Stimulated activated naive B cell treated with anti-CD40 and anti-IgM and Interleukin-4, amounts not matched to agents 10 μg/mL and 1 μg/mL and 100 μg/mL, for 72 hours (primary cell): ENCODE measurements at regions not wholly inside any gene's neighbourhood (a gene's known extent, or its start where the extent isn't known, plus 50 kb on each side); places are given as distances from the start of the nearest gene placed in this dataset.

Experiments
- ATAC-seq, 2 donors: fragments of 150-1000 bp; cut with Tn5 transposase; replicated peaks; 2 replicates each; pipeline ENCODE4 v1.10.0; 2021; ENCODE audit warnings: moderate library complexity in 1 of 2
- DNase-seq: peaks from one replicate; pipeline ENCODE4 v3.0.0; 2021
- H3K27ac Mint-ChIP-seq: one replicate; pipeline ENCODE4 v1.8.0; 2022; ENCODE audit warnings: mild to moderate bottlenecking, mixed read lengths
- H3K27me3 Mint-ChIP-seq, 2 donors: one replicate each; pipeline ENCODE4 v1.8.0; 2022; ENCODE audit warnings: mixed read lengths in 2 of 2
- H3K36me3 Mint-ChIP-seq, 2 donors: one replicate each; pipeline ENCODE4 v1.8.0; 2022; ENCODE audit warnings: mixed read lengths in 2 of 2, mild to moderate bottlenecking in 1 of 2
- H3K4me1 Mint-ChIP-seq, 2 donors: one replicate each; pipeline ENCODE4 v1.8.0; 2022; ENCODE audit warnings: mixed read lengths in 2 of 2, mild to moderate bottlenecking in 1 of 2
- H3K4me3 Mint-ChIP-seq, 2 donors: one replicate each; pipeline ENCODE4 v1.8.0; 2022; ENCODE audit warnings: mild to moderate bottlenecking in 2 of 2, mixed read lengths in 2 of 2, moderate library complexity in 1 of 2
- H3K9me3 Mint-ChIP-seq, 2 donors: one replicate each; pipeline ENCODE4 v1.8.0; 2022; ENCODE audit warnings: mixed read lengths in 2 of 2, mild to moderate bottlenecking in 1 of 2

GRCh38 chr5:121319292-121319691, 532.4 kb upstream of the FTMT start:
- DNase-seq = no peak
- Mint-ChIP-seq H3K9me3 (peaks cover 4 to 14% of the 10 kb centered on the region in 2 donors), H3K36me3 (no peaks in the 10 kb centered on the region), H3K27ac (no peak overlapping the region), H3K4me3 (no peak overlapping the region), H3K4me1 (no peaks in the 10 kb centered on the region), H3K27me3 (no peaks in the 10 kb centered on the region)
- ATAC-seq = no peak

- Mint-ChIP-seq H3K4me1 (no peaks in the 10 kb centered on the region), H3K9me3 (no peaks in the 10 kb centered on the region), H3K36me3 (no peaks in the 10 kb centered on the region), H3K4me3 (no peak overlapping the region), H3K27me3 (no peaks in the 10 kb centered on the region), H3K27ac (no peak overlapping the region)
- DNase-seq (no peak), ATAC-seq (no peak)
These were observed 525.8 kb upstream of the FTMT start for GRCh38 chr5:121325930-121326329.

- H3K27ac Mint-ChIP-seq = no peak overlapping the region
- H3K9me3 Mint-ChIP-seq = no peaks in the 10 kb centered on the region
- ATAC-seq (no peak), DNase-seq (no peak)
- H3K36me3 Mint-ChIP-seq = no peaks in the 10 kb centered on the region
- H3K4me3 Mint-ChIP-seq = no peak overlapping the region
- H3K4me1 Mint-ChIP-seq = no peaks in the 10 kb centered on the region
- no peaks in the 10 kb centered on the region for H3K27me3 Mint-ChIP-seq
These were observed 501.3 kb upstream of the FTMT start for GRCh38 chr5:121350181-121350930.

- H3K4me3 Mint-ChIP-seq = no peak overlapping the region
- no peaks in the 10 kb centered on the region for H3K36me3 Mint-ChIP-seq
- DNase-seq (no peak), ATAC-seq (no peak)
- H3K4me1 Mint-ChIP-seq = no peaks in the 10 kb centered on the region
- H3K27me3 Mint-ChIP-seq = no peaks in the 10 kb centered on the region
- no peaks in the 10 kb centered on the region for H3K9me3 Mint-ChIP-seq
- no peak overlapping the region for H3K27ac Mint-ChIP-seq
These were observed 485.2 kb upstream of the FTMT start for GRCh38 chr5:121366515-121366914.

GRCh38 chr5:121373371-121373770, 478.3 kb upstream of the FTMT start:
- no peak for ATAC-seq
- Mint-ChIP-seq H3K27ac (no peak overlapping the region), H3K36me3 (no peaks in the 10 kb centered on the region), H3K9me3 (no peaks in the 10 kb centered on the region), H3K4me3 (no peak overlapping the region), H3K4me1 (no peaks in the 10 kb centered on the region), H3K27me3 (no peaks in the 10 kb centered on the region)
- DNase-seq = no peak

GRCh38 chr5:121377461-121377860, 474.2 kb upstream of the FTMT start:
- no peak for ATAC-seq
- H3K36me3 Mint-ChIP-seq = no peaks in the 10 kb centered on the region
- no peaks in the 10 kb centered on the region for H3K9me3 Mint-ChIP-seq
- no peaks in the 10 kb centered on the region for H3K4me1 Mint-ChIP-seq
- H3K4me3 Mint-ChIP-seq = no peak overlapping the region
- H3K27me3 Mint-ChIP-seq = no peaks in the 10 kb centered on the region
- no peak overlapping the region for H3K27ac Mint-ChIP-seq
- DNase-seq = no peak

- no peaks in the 10 kb centered on the region for H3K27me3 Mint-ChIP-seq
- H3K27ac Mint-ChIP-seq = no peak overlapping the region
- H3K4me1 Mint-ChIP-seq = no peaks in the 10 kb centered on the region
- DNase-seq (no peak), ATAC-seq (no peak)
- no peaks in the 10 kb centered on the region for H3K9me3 Mint-ChIP-seq
- H3K36me3 Mint-ChIP-seq = no peaks in the 10 kb centered on the region
- H3K4me3 Mint-ChIP-seq = no peak overlapping the region
These were observed 473.6 kb upstream of the FTMT start for GRCh38 chr5:121378046-121378445.

- DNase-seq = no peak
- no peaks in the 10 kb centered on the region for H3K9me3 Mint-ChIP-seq
- H3K27me3 Mint-ChIP-seq = no peaks in the 10 kb centered on the region
- no peak overlapping the region for H3K4me3 Mint-ChIP-seq
- ATAC-seq = peak; percentile 18 to 21
- no peak overlapping the region for H3K27ac Mint-ChIP-seq
- no peaks in the 10 kb centered on the region for H3K4me1 Mint-ChIP-seq
- no peaks in the 10 kb centered on the region for H3K36me3 Mint-ChIP-seq
These were observed 472.9 kb upstream of the FTMT start for GRCh38 chr5:121378559-121379359.

- no peaks in the 10 kb centered on the region for H3K36me3 Mint-ChIP-seq
- H3K27me3 Mint-ChIP-seq = no peaks in the 10 kb centered on the region
- H3K27ac Mint-ChIP-seq = no peak overlapping the region
- ATAC-seq (no peak), DNase-seq (no peak)
- H3K4me3 Mint-ChIP-seq = no peak overlapping the region
- H3K9me3 Mint-ChIP-seq = no peaks in the 10 kb centered on the region
- H3K4me1 Mint-ChIP-seq = no peaks in the 10 kb centered on the region
These were observed 471.6 kb upstream of the FTMT start for GRCh38 chr5:121380066-121380465.

GRCh38 chr5:121384359-121384758, 467.3 kb upstream of the FTMT start:
- ATAC-seq = no peak
- H3K36me3 Mint-ChIP-seq = no peaks in the 10 kb centered on the region
- no peaks in the 10 kb centered on the region for H3K9me3 Mint-ChIP-seq

GRCh38 chr5:121386334-121386733, 465.3 kb upstream of the FTMT start:
- H3K36me3 Mint-ChIP-seq = no peaks in the 10 kb centered on the region
- ATAC-seq = no peak
- H3K27me3 Mint-ChIP-seq = no peaks in the 10 kb centered on the region
- H3K27ac Mint-ChIP-seq = no peak overlapping the region
- DNase-seq = no peak
- no peaks in the 10 kb centered on the region for H3K4me1 Mint-ChIP-seq
- no peaks in the 10 kb centered on the region for H3K9me3 Mint-ChIP-seq
- no peak overlapping the region for H3K4me3 Mint-ChIP-seq

More at GRCh38 chr5:121384359-121384758, 467.3 kb upstream of the FTMT start:
- Mint-ChIP-seq H3K27me3 (no peaks in the 10 kb centered on the region), H3K4me1 (no peaks in the 10 kb centered on the region), H3K4me3 (no peak overlapping the region), H3K27ac (no peak overlapping the region)
- no peak for DNase-seq

- ATAC-seq (no peak), DNase-seq (no peak)
- Mint-ChIP-seq H3K9me3 (peaks cover 0 to 1% of the 10 kb centered on the region in 2 donors), H3K36me3 (no peaks in the 10 kb centered on the region), H3K4me1 (no peaks in the 10 kb centered on the region), H3K27ac (no peak overlapping the region), H3K4me3 (no peak overlapping the region), H3K27me3 (no peaks in the 10 kb centered on the region)
These were observed 455.0 kb upstream of the FTMT start for GRCh38 chr5:121396716-121397115.

GRCh38 chr5:121399879-121400278, 451.8 kb upstream of the FTMT start:
- H3K27me3 Mint-ChIP-seq = no peaks in the 10 kb centered on the region
- H3K27ac Mint-ChIP-seq = no peak overlapping the region
- H3K9me3 Mint-ChIP-seq = peaks cover 0 to 4% of the 10 kb centered on the region in 2 donors
- no peaks in the 10 kb centered on the region for H3K4me1 Mint-ChIP-seq
- H3K36me3 Mint-ChIP-seq = no peaks in the 10 kb centered on the region
- DNase-seq (no peak), ATAC-seq (no peak)
- no peak overlapping the region for H3K4me3 Mint-ChIP-seq

- no peak overlapping the region for H3K4me3 Mint-ChIP-seq
- DNase-seq (no peak), ATAC-seq (no peak)
- H3K9me3 Mint-ChIP-seq = peaks cover 0 to under 1% of the 10 kb centered on the region in 2 donors
- H3K27me3 Mint-ChIP-seq = no peaks in the 10 kb centered on the region
- no peak overlapping the region for H3K27ac Mint-ChIP-seq
- no peaks in the 10 kb centered on the region for H3K4me1 Mint-ChIP-seq
- H3K36me3 Mint-ChIP-seq = no peaks in the 10 kb centered on the region
These were observed 442.9 kb upstream of the FTMT start for GRCh38 chr5:121408778-121409177.

GRCh38 chr5:121415270-121415669, 436.4 kb upstream of the FTMT start:
- Mint-ChIP-seq H3K9me3 (peaks cover 2 to 4% of the 10 kb centered on the region in 2 donors), H3K4me3 (no peak overlapping the region), H3K27me3 (no peaks in the 10 kb centered on the region), H3K36me3 (no peaks in the 10 kb centered on the region), H3K27ac (no peak overlapping the region), H3K4me1 (no peaks in the 10 kb centered on the region)
- no peak for ATAC-seq
- no peak for DNase-seq
